ENCODE measurements at regions not wholly inside any gene's neighbourhood (a gene's known extent, or its start where the extent isn't known, plus 50 kb on each side); places are given as distances from the start of the nearest gene placed in this dataset.

GRCh38 chr12:89783359-89784060, 74.9 kb upstream of the ATP2B1 start:
- H3K4me3 ChIP-seq: no peak overlapping the region
- no peak overlapping the region for H3K9ac ChIP-seq (ENCODE audit: insufficient read depth in 1 of 2, low read length in 2 of 2)
- no peaks in the 10 kb centered on the region for H3K27me3 ChIP-seq (ENCODE audit: control insufficient read depth in 3 of 3, insufficient read depth in 3 of 3, low read length in 2 of 3)
- ATAC-seq (ENCODE audit: insufficient read depth, low FRiP score) (no peak), DNase-seq (peak; percentile 84 to 93 (median 92))
- no peaks in the 10 kb centered on the region for H3K36me3 ChIP-seq (ENCODE audit: control insufficient read depth in 4 of 4, insufficient read depth in 4 of 4, low read length in 4 of 4)
- peaks cover 0 to 6% (median 0%) of the 10 kb centered on the region in 4 donors for H3K9me3 ChIP-seq (ENCODE audit: control insufficient read depth in 4 of 4, insufficient read depth in 3 of 4, low read length in 3 of 4)
- H3K4me1 ChIP-seq (ENCODE audit: control insufficient read depth in 5 of 5, insufficient read depth in 5 of 5, low read length in 5 of 5): peaks cover 0 to 34% (median 0%) of the 10 kb centered on the region in 5 donors
- WGBS, 2 donors: 33 to 36% methylated on average over 3 of the region's 3 CpGs
- TF ChIP-seq CTCF (IDR thresholded peaks at IDR 0.05; ENCODE audit: control extremely low read depth, extremely low read depth): no peak
- H3K27ac ChIP-seq (ENCODE audit: low read depth in 1 of 2, low read length in 1 of 2): no peak overlapping the region

GRCh38 chr12:89782807-89783206, 74.2 kb upstream of the ATP2B1 start:
- 70 to 73% methylated on average over 1 of the region's 1 CpG for WGBS, 2 donors
- H3K27me3 ChIP-seq (ENCODE audit: control insufficient read depth in 3 of 3, insufficient read depth in 3 of 3, low read length in 2 of 3): no peaks in the 10 kb centered on the region
- H3K36me3 ChIP-seq (ENCODE audit: control insufficient read depth in 4 of 4, insufficient read depth in 4 of 4, low read length in 4 of 4): no peaks in the 10 kb centered on the region
- peaks cover 0 to 34% (median 0%) of the 10 kb centered on the region in 5 donors for H3K4me1 ChIP-seq (ENCODE audit: control insufficient read depth in 5 of 5, insufficient read depth in 5 of 5, low read length in 5 of 5)
- no peak for TF ChIP-seq CTCF (IDR thresholded peaks at IDR 0.05; ENCODE audit: control extremely low read depth, extremely low read depth)
- H3K27ac ChIP-seq (ENCODE audit: low read depth in 1 of 2, low read length in 1 of 2): no peak overlapping the region
- no peak overlapping the region for H3K4me3 ChIP-seq
- DNase-seq (no peak), ATAC-seq (ENCODE audit: insufficient read depth, low FRiP score) (no peak)
- peaks cover 0 to 6% (median 0%) of the 10 kb centered on the region in 4 donors for H3K9me3 ChIP-seq (ENCODE audit: control insufficient read depth in 4 of 4, insufficient read depth in 3 of 4, low read length in 3 of 4)
- H3K9ac ChIP-seq (ENCODE audit: insufficient read depth in 1 of 2, low read length in 2 of 2): no peak overlapping the region

- Histone ChIP-seq H3K4me1 (ENCODE audit: control insufficient read depth in 5 of 5, insufficient read depth in 5 of 5, low read length in 5 of 5) (peaks cover 0 to 34% (median 0%) of the 10 kb centered on the region in 5 donors), H3K9me3 (ENCODE audit: control insufficient read depth in 4 of 4, insufficient read depth in 3 of 4, low read length in 3 of 4) (peaks cover 0 to 6% (median 0%) of the 10 kb centered on the region in 4 donors), H3K4me3 (no peak overlapping the region), H3K9ac (ENCODE audit: insufficient read depth in 1 of 2, low read length in 2 of 2) (no peak overlapping the region), H3K27ac (ENCODE audit: low read depth in 1 of 2, low read length in 1 of 2) (no peak overlapping the region), H3K36me3 (ENCODE audit: control insufficient read depth in 4 of 4, insufficient read depth in 4 of 4, low read length in 4 of 4) (no peaks in the 10 kb centered on the region), H3K27me3 (ENCODE audit: control insufficient read depth in 3 of 3, insufficient read depth in 3 of 3, low read length in 2 of 3) (no peaks in the 10 kb centered on the region)
- DNase-seq: peak in 2 of 3 donors; percentile 71 to 79
- no peak for TF ChIP-seq CTCF (IDR thresholded peaks at IDR 0.05; ENCODE audit: control extremely low read depth, extremely low read depth)
- 70 to 79% methylated on average over 2 of the region's 2 CpGs for WGBS, 2 donors
- ATAC-seq (ENCODE audit: insufficient read depth, low FRiP score): no peak
Observed at GRCh38 chr12:89781946-89782550, 73.4 kb upstream of the ATP2B1 start.

Measured in lung (tissue), 11 donors.